IPS DF 19.7 (cell line): ENCODE measurements at regions not wholly inside any gene's neighbourhood (a gene's known extent, or its start where the extent isn't known, plus 50 kb on each side); places are given as distances from the start of the nearest gene placed in this dataset.
"Not testable (repeated sequence)": the region's sequence is repeated elsewhere in the genome, so short reads cannot be mapped to it uniquely, and the experiment has no call there.

Experiments
- DNase-seq: peaks from one replicate; pipeline ENCODE4 v3.0.0-alpha.2; 2013; ENCODE audit warnings: low read depth, low spot score

DNA sequence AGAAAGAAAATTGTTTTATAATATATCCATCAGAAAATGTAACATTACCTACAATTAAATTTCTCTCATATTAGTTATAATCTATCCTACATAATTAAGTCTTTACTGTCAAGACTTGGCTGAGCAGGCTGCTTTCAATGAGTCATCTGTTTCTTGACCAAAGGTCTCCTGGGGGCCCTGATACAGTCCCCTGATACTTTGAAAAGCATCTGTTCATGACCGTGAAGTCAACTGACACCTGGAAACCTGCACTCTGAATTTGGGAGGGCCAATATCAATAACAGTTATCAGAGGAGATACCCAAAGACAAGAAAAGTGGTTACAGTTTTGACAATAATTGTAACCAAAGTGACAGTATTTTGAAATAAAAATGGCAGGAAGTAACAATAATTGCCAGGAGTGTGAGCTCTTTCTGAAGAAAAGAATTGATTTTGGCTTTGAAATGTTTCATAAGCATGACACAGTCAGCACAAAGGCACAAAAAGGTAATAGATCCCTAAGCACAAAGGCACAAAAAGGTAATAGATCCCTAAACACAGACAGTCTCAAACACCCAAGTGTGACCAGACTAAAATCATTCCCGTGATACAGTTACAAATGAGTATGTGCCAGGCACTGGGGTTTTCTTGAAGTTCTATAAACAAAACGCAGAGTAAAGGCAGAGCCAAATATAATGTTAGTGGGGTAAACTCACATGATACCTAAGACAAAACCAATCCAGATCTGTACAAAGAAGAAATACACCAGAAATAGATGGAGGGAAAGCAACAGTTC, 260.7 kb downstream of the PLOD2 start:
- DNase-seq: no peak

- no peak for DNase-seq
Observed at GRCh38 chr3:145902166-145902565, 258.8 kb downstream of the PLOD2 start.

GRCh38 chr3:145903472-145904013, 257.4 kb downstream of the PLOD2 start:
- no peak for DNase-seq

DNA sequence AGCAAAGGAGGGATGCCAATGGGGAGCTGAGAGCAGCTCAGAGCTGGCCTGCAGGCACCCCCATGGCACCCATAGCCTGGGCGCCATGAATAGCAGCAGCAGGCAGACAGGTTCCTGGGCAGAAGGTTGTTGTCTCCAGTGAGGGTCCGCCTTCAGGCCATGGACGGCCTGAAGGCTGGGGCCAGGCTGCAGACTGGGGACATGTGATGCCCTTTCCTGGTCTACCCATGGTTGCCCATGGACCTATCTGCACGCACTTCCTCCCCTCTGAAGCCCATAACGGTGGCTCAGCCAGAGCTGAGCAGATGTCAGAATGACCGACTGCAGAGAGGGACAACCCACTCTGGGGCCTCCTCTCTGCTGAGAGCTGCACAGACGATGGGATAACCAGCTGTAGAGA, 256.8 kb downstream of the PLOD2 start:
- no peak for DNase-seq

DNA sequence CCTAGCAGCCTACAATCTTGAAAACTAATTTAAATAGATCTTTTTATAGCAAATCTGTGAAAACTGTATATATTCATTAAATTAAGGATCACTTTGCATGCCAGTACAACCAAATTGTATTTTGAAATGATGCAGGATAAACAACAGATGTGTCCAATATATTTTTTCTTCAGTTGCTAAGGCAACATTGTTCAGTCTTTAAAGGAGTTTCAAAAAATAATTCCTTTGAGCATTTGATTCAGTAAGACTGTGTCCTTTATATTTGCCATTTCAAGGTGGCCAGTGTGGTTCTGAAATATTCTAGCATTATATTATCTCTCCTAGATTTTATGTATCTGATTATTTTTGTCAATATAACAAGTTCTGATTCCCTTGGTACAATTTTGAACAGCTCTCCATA, 254.7 kb downstream of the PLOD2 start:
- no peak for DNase-seq

- DNase-seq: no peak
Observed at GRCh38 chr3:145906755-145907154, 254.2 kb downstream of the PLOD2 start.

DNA sequence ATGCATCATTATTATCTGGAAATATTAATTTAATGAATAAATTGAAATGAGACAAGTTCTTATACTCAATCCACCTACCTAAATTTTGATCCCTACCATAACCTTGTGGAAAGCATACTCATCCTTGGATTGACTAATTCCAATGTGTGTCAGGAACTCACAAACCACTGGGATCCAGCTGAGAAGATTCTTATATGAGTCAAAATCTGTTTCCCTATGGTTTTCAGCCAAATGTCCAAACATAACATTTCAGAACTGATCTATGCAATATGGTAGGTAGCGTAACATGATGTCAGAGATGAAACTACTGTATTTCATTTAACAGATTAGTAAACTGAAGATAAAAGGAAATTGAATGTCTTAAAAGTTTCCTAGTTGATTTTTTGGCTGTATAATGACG, 250.0 kb downstream of the PLOD2 start:
- no peak for DNase-seq

GRCh38 chr3:145915787-145916186, 245.2 kb downstream of the PLOD2 start:
- DNase-seq: no peak

DNA sequence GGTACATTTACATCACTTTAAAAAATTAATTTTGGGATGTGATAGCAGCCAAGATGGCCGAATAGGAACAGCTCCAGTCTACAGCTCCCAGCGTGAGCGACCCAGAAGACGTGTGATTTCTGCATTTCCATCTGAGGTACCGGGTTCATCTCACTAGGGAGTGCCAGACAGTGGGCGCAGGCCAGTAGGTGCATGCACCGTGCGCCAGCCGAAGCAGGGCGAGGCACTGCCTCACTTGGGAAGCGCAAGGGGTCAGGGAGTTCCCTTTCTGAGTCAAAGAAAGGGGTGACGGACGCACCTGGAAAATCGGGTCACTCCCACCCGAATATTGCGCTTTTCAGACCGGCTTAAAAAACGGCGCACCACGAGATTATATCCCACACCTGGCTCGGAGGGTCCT, 233.2 kb downstream of the PLOD2 start:
- not testable (repeated sequence) for DNase-seq

GRCh38 chr3:145936971-145937370, 224.0 kb downstream of the PLOD2 start:
- DNase-seq: no peak

DNA sequence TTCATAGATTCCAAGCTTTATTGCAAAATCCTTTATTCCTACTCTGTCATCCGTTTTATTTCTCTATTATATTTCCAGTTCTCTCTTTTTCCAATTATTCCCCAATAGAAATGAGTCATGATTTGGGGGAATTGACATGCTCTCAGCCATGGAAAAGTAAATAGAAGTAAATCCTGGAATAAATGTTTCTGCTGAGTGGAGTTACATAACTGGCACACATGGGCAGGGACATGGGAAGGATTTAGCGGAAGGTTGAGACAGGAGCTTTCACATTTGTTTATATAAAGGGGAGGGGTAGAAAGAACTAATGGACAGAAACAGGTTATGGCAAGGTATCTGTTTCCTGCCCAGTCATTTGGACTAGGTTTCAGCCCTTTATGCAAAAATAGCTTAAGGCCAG, 221.6 kb downstream of the PLOD2 start:
- DNase-seq: no peak

DNA sequence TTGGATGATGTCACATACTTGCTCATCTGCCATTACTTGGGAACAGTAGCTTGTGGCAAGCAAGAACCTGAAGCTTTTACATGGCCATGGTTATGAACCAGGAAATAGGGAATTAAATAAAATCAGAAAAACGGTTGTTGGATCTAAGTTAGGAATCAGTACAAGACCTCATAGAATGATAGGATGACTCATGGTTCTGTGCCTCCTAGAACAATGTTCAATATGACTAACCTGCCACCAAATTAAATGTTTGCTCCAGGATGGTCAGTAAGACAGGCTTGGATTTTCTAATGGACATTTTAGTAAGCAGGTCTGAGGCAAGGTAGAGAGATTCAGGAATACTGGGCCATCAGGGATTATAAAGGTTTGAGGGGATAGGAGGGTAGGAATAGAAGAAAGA, 218.9 kb downstream of the PLOD2 start:
- DNase-seq: no peak

- DNase-seq: peak; percentile 1
Observed at GRCh38 chr3:145943952-145944351, 217.0 kb downstream of the PLOD2 start.

- DNase-seq: no peak
Observed at GRCh38 chr3:145951441-145951840, 209.5 kb downstream of the PLOD2 start.

DNA sequence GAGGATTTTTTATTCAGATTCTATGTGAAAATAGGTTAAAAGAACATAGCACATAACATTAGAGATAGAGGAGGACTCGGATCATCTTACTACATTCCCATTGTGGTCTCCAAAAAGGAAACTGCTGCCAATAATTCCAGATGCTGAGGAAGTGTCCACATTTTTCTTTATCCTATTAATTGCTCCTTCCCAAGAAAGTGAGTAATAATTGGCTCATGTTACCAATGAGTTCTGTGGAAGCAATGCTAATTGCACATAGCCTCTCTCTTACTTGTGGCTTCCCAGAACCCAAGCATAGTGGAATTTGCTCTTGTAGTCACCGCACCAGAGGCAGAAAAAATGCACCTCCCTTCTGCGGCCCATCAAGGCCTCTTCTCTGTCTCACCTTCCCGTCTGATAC, 208.4 kb downstream of the PLOD2 start:
- DNase-seq: no peak

GRCh38 chr3:145953316-145953715, 207.7 kb downstream of the PLOD2 start:
- no peak for DNase-seq

DNA sequence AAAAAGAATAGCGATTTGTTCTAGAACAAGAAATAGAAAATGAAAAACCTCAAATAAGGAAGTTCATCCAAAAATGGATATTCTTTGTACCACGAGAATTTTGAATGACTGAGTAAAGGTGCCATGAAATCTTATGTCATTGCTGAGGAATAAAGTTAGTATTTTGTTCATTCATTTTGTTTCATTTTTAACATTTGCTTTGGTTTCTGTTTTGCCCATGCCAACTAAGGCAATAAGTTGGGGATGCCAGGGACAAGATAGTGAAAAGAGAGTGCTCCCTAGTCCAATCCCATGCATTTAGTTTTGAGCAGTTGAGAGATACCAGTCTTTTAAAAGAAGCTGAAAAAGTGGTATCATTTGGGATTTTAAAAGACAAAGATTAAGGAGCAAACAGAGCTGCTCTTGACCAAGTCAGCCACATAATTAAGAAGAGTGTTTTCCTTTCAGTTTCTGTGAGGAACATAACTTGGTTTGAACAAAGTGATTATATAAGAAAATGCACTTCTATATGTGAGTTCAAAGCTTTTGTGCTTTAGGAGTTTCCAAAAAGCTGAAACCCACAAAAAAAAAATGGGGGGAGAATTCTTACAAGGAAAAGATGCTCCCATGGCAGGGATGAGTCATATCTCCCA, 201.4 kb downstream of the PLOD2 start:
- no peak for DNase-seq

DNA sequence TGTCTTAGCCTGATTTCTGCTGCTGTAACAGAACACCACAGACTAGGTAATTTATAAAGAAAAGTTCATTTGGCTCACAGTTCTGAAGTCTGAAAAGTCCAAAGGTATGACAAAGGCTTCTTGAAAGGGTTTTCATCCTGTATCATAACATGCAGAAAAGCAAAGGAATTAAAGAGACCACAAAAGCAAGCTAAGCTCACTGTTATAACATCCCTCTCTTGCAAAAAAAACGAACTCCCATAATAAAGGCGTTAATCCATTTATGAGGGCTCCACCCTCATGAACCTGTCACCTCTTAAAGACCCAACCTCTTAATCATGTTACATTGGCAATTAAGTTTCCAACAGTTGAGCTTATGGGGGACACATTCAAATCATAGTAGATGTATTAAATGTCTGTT, 197.9 kb downstream of the PLOD2 start:
- DNase-seq: no peak

DNA sequence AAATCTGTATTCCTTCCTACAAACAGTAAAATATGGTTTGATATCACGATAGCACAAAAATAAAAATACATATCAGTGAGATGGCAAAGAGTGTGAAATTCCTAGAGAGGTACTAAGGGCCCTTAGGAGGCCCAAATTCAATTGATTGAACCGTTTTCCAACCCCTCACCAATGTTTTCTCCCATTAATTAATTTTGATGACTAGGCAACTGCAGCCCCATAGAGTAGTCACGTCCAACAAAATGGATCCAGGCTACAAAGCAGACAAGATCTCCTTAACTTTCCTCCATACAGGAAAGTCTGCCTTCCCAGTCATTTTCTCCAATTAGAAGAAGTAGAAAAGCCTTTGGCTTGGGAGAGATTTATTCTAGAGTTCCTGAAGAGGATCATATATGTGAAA, 193.9 kb downstream of the PLOD2 start:
- DNase-seq: no peak

DNA sequence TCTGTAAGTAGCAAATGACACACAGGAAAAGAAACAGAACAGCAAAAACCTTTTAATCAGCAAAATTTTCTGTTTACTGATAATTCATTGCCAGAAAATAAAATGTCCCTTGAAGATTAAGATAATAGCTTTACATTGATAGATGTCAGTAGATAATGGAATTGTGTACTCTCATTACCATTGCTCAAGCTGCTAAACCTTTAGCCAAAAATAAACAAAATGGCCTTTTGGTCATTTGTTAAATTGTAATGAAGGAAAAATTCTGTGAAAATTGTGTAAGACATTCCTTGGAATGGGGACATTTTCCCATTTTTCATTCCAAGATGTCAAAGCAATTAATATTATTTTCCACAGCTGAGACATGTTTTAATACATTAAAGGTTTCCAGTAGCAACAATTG, 189.8 kb downstream of the PLOD2 start:
- DNase-seq: no peak

GRCh38 chr3:145972851-145973250, 188.1 kb downstream of the PLOD2 start:
- DNase-seq: no peak

GRCh38 chr3:145981056-145981455, 179.9 kb downstream of the PLOD2 start:
- no peak for DNase-seq

GRCh38 chr3:145983101-145983500, 177.9 kb downstream of the PLOD2 start:
- no peak for DNase-seq
